K562 (cell line): ENCODE measurements at regions not wholly inside any gene's neighbourhood (a gene's known extent, or its start where the extent isn't known, plus 50 kb on each side); places are given as distances from the start of the nearest gene placed in this dataset.

Experiments
- GTF2F1 ChIP-seq: IDR thresholded peaks from 2 replicates; pipeline ENCODE4 v1.6.1; 2011; ENCODE audit warnings: low read depth, low read length, improper control_type of control experiment
- HNRNPUL1 ChIP-seq: fragments of 200-400 bp; formaldehyde crosslinking; IDR thresholded peaks from 2 replicates; pipeline ENCODE4 v1.6.1; 2017; ENCODE audit warnings: low read length
- RFX5 ChIP-seq: IDR thresholded peaks from 2 replicates; pipeline ENCODE4 v1.6.1; 2011; ENCODE audit warnings: low read depth, mild to moderate bottlenecking, improper control_type of control experiment, low read length
- TF ChIP-seq, protein P1 (sequence below), 3 experiments: IDR thresholded peaks in 2 of 3; conservative IDR thresholded peaks in 1 of 3; 2 replicates each; pipeline ENCODE4 v1.5.1; 2011 to 2012; ENCODE audit warnings: low read length in 3 of 3, mild to moderate bottlenecking in 3 of 3, control low read depth in 2 of 3, improper control_type of control experiment in 1 of 3, inconsistent platforms in 1 of 3, low read depth in 1 of 3, mixed read lengths in 1 of 3, moderate library complexity in 1 of 3; ENCODE audit not compliant: insufficient read depth in 2 of 3
- TF ChIP-seq, protein P2 (sequence below), 2 experiments: IDR thresholded peaks; 2 replicates each; pipeline ENCODE4 v1.6.1; 2012; ENCODE audit warnings: improper control_type of control experiment in 2 of 2, low read depth in 2 of 2, low read length in 2 of 2, borderline replicate concordance in 1 of 2
- TF ChIP-seq, protein P3 (sequence below): sonication (generic); formaldehyde crosslinking; IDR thresholded peaks from 2 replicates; pipeline ENCODE4 v1.8.0; 2022; ENCODE audit warnings: mild to moderate bottlenecking, low read depth, missing genetic modification reagents

DNA sequence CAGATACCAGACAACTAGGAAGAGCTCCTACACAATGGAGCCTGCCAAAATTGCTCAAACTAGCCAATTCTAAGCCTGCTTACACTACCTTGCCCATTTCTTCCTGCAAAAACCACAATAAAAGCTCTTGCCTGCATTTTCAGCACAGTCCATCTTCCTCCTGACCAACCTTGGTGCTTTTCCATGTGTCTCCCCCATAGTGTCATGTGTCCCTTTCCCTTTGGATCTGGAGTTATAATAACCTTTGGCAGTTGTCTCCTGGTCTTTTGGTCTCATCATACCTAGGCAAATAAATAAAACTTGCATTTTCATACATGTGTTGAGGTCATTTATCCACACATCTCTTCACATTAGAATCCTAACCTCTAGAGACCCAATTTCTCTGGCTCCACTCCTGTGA, 203.1 kb upstream of the TRPC4 start:
- TF ChIP-seq, protein P1, sequence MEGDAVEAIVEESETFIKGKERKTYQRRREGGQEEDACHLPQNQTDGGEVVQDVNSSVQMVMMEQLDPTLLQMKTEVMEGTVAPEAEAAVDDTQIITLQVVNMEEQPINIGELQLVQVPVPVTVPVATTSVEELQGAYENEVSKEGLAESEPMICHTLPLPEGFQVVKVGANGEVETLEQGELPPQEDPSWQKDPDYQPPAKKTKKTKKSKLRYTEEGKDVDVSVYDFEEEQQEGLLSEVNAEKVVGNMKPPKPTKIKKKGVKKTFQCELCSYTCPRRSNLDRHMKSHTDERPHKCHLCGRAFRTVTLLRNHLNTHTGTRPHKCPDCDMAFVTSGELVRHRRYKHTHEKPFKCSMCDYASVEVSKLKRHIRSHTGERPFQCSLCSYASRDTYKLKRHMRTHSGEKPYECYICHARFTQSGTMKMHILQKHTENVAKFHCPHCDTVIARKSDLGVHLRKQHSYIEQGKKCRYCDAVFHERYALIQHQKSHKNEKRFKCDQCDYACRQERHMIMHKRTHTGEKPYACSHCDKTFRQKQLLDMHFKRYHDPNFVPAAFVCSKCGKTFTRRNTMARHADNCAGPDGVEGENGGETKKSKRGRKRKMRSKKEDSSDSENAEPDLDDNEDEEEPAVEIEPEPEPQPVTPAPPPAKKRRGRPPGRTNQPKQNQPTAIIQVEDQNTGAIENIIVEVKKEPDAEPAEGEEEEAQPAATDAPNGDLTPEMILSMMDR (IDR thresholded peaks at IDR 0.05 in 2 of 3, conservative IDR thresholded peaks at IDR 0.05 in 1 of 3; ENCODE audit: insufficient read depth in 2 of 3, low read depth in 1 of 3, low read length in 3 of 3), result no peak
- TF ChIP-seq, protein P2, sequence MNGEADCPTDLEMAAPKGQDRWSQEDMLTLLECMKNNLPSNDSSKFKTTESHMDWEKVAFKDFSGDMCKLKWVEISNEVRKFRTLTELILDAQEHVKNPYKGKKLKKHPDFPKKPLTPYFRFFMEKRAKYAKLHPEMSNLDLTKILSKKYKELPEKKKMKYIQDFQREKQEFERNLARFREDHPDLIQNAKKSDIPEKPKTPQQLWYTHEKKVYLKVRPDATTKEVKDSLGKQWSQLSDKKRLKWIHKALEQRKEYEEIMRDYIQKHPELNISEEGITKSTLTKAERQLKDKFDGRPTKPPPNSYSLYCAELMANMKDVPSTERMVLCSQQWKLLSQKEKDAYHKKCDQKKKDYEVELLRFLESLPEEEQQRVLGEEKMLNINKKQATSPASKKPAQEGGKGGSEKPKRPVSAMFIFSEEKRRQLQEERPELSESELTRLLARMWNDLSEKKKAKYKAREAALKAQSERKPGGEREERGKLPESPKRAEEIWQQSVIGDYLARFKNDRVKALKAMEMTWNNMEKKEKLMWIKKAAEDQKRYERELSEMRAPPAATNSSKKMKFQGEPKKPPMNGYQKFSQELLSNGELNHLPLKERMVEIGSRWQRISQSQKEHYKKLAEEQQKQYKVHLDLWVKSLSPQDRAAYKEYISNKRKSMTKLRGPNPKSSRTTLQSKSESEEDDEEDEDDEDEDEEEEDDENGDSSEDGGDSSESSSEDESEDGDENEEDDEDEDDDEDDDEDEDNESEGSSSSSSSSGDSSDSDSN (IDR thresholded peaks at IDR 0.05; ENCODE audit: borderline replicate concordance in 1 of 2, low read depth in 2 of 2, low read length in 2 of 2), result no peak
- TF ChIP-seq GTF2F1 (no peak), HNRNPUL1 (no peak), RFX5 (no peak)
- TF ChIP-seq, protein P3, sequence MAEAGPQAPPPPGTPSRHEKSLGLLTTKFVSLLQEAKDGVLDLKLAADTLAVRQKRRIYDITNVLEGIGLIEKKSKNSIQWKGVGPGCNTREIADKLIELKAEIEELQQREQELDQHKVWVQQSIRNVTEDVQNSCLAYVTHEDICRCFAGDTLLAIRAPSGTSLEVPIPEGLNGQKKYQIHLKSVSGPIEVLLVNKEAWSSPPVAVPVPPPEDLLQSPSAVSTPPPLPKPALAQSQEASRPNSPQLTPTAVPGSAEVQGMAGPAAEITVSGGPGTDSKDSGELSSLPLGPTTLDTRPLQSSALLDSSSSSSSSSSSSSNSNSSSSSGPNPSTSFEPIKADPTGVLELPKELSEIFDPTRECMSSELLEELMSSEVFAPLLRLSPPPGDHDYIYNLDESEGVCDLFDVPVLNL (CRISPR knock-in tag), result no peak
